ENCODE measurements at regions not wholly inside any gene's neighbourhood (a gene's known extent, or its start where the extent isn't known, plus 50 kb on each side); places are given as distances from the start of the nearest gene placed in this dataset.
A peak's percentile ranks its signal among the peaks of the same experiment; 100 is the strongest.
"Not testable (repeated sequence)": the region's sequence is repeated elsewhere in the genome, so short reads cannot be mapped to it uniquely, and the experiment has no call there.

DNA sequence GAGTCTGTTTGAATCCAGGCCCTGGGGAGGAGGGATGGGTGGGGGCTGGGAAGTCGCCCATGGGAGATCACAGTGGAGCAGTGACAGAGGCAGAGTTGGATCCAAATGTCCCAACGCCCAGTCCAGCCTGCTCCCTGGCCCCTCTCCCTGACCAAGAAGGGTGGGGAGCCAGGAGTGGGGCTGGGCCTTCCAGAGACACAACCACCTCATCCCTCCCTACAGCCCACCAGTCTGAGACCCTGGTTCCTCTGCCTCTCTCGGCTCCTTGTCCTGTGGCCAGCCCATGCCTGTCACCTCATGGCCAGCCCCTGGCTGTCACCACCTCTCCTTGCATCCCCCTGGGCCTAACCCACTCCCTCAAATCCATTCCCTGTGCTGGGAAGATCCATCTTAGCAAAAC lies 71.2 kb upstream of the PRR5 start:
- no peak for DNase-seq (ENCODE audit: low read depth in 2 of 2)

DNA sequence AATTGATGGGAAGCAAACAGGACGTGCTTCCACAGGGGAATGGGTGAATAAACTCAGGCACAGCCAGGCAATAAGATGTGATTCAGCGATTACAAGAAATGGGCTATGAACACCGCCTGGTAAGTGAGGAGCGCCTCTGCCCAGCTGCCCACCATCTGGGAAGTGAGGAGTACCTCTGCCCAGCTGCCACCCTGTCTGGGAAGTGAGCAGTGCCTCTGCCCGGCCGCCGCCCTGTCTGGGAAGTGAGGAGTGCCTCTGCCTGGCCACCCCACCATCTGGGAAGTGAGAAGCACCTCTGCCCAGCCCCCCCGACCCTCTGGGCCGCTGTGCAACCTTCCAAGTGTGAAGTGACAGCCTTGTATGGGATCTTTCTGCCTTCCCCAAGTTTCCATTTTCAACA lies 73.2 kb upstream of the PRR5 start:
- DNase-seq (ENCODE audit: low read depth in 2 of 2) = no peak

DNA sequence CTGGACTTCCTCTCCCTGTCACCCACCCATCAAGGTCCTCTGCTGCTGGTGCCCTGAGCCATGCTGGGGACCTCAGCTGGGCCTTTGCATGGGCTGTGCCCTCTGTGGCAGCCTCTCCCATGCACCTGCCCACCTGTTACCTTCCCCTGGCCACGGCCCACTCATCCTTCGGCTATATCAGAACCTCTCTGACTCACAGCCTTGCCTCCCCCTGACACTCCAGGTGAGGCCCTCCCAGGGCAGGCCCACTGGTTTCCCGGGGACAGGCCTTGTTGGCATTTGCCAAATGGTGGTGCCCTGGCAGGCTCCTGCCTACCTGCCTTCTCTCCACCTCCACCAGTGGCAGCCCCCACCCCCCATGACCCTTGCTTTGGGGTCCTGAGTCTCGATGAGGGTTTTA lies 73.7 kb upstream of the PRR5 start:
- DNase-seq (ENCODE audit: low read depth in 2 of 2) = no peak

DNA sequence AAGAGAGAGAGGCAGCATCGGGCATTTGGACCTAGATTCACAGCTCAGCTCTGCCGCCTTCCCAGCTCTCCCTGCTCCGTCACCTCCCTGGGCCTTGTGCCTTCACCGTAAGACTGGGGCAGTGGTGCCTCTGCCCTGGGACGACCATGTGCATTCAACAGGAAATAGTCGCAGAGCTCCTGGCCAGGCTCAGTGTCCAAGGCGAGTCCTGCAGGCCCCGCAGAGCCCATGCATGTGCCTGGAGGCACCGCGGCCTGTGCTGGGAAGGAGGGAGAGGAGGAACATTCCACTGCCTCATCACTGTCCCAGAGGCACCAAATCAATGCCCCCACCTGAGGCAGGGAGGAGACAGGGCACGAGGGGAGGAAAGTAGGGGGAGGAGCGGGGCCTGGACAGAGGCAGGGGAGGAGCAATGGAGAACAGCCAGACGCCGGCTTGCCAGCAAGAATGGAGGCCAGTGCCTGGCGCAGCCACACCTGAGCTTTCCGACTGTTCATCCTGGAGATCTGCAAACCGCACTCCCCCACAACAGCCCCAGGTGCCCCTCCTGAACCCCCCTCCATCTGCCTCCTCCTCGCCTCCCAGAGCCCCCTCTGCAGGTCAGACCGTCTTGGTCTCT lies 74.4 kb upstream of the PRR5 start:
- no peak for DNase-seq (ENCODE audit: low read depth in 2 of 2)

DNA sequence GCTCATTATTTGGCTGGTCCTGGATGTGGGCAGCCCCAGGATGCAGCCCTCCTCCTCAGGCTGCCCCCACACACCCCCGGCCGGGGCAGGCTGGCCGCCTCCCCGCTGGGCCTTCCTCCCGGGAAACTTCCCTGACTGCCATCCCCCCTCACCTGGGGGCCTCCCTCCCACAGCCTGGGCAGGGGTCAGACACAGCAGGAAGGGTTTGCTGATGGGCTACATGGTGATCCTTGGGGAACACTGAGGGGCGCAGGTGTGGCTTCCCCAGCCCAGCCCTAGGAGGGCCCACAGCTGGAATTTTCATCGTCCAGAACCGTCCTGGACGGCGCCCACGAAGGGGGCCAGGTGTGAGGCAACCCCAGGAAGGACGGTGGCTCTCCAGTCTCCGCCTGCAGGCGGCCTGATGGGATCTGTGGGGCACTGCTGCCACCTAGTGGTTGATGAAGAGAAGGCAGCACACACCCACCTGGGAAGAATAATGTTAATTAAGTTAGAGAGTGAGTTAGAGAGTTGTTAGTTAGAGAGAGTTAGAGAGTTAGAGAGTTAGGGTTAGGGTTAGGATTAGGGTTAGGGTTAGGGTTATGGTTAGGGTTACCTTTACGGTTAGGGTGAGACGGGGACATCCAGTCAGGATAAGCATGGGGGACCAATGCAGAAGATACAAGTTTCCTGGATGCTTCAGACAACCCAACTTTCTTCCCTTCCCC lies 75.9 kb upstream of the PRR5 start:
- DNase-seq (ENCODE audit: low read depth in 2 of 2) = peak; percentile 67

DNA sequence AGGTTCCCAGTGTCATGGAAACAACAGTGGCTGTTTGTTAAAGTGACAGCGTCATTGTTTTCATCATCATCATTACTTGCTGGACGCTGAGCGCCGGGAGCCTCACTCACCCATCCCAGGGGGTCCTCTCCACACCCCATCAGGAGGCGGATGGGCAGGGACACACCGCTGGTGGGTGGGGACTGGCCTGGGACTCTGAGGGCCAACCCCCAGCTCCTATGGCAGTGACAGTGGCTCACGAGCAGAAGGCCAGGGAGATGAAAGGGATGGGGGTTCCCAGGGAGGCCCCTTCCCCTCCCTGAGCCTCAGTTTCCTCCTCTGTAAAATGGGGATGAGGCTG lies 76.6 kb upstream of the PRR5 start:
- DNase-seq (ENCODE audit: low read depth in 2 of 2) = no peak

DNA sequence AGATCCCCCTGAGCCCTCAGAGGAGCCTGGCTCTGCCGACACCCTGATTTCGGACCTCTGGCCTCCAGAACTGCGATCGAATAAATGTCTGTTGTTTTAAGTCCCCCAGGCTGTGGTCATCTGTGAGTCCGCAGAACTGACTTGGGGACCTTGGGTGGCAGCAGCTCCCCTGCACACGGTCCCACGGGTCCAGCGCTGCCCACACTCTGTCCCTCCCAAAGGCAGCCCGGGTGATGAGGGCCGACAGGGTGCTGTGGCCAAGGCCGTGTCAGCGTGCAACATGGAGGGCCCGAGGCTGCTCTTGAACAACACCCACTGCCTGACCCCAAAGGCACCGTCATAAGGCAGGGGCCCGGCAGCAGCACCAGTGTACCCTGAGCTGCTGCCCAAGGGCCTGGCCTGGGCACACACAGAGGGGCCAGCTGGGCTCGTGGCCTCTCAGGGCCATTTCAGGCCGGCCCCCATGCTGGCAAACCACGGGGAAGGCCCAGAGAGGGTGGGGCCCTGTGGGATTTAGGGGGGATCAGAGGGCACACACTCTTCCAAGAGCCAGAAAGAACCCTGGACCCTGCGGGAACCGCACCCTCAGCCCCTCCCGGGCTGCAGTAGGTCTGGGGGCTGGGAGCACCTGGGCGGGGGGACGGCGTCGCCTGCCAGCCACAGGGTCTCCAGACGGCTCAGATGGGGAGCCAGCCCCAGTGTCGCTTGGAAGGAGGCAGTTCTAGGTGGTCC lies 77.1 kb upstream of the PRR5 start:
- no peak for DNase-seq (ENCODE audit: low read depth in 2 of 2)

DNA sequence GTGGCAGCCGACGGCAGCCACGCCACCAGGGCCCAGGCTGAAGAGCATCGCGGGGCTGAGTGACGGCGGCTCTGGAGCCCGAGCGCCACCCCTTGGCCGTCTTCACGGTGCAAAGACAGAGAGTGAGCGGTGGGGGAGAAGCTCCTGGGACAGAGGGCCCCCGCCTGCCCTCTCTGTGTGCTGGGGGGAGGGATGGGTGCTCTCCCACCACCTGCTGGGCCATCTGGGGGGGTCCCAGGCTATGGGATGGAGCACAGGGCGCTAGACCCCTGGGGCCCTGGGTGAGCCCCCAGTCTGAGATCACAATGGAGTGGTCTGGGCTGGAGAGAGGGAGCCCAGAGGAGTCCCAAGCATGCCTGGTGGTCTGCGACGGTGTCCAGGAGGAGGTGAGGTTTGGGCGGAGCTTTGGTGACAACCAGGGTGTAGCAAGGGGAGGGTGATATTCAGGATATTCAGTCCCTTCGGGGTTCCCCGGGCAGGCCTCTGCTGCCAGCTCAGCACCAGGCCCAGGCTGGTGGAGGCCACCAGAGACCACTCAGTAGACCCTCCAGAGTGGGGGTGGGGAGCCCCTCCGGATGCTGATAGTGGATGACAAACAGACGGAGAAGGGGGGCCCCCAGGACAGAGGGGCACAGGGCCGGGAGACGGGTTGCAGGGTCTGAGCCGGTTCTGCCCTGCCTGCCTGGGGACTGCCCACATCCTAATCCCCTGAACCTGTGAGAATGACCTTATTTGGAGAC lies 78.1 kb upstream of the PRR5 start:
- no peak for DNase-seq (ENCODE audit: low read depth in 2 of 2)

DNA sequence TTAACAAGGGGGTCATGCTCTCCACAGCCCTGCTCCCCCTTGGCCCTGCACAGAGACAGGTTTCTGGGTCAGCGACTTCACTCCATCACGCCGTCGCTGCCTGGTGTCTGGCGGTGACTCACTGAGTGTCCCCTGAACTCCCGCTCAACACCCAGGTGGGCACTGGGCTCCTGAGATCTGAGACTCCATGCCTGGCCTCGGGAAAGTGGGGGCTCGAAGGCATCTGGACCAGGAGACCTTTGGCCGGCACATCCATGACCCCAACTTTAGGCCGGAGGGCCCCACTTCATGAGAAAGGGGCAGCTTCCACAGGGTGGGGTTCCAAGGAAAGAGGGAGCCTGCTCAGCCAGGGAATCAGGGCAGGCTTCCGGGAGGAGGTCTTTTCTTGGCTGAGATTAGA lies 79.3 kb upstream of the PRR5 start:
- no peak for DNase-seq (ENCODE audit: low read depth in 2 of 2)

DNA sequence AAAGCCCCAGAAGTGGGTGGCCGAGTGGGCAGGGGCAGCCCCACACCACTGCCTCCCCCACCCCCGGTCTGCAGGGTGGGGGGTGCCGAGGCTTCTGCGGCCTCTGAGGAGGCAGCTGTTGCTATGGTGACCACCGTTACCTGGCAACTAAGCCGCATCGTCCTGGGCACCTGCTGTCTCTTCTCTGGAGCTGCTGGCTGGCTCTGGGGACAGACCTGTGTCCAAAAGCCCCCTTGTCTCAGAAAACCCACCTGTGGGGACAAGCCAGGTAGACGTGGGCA lies 79.9 kb upstream of the PRR5 start:
- DNase-seq (ENCODE audit: low read depth in 2 of 2) = no peak

DNA sequence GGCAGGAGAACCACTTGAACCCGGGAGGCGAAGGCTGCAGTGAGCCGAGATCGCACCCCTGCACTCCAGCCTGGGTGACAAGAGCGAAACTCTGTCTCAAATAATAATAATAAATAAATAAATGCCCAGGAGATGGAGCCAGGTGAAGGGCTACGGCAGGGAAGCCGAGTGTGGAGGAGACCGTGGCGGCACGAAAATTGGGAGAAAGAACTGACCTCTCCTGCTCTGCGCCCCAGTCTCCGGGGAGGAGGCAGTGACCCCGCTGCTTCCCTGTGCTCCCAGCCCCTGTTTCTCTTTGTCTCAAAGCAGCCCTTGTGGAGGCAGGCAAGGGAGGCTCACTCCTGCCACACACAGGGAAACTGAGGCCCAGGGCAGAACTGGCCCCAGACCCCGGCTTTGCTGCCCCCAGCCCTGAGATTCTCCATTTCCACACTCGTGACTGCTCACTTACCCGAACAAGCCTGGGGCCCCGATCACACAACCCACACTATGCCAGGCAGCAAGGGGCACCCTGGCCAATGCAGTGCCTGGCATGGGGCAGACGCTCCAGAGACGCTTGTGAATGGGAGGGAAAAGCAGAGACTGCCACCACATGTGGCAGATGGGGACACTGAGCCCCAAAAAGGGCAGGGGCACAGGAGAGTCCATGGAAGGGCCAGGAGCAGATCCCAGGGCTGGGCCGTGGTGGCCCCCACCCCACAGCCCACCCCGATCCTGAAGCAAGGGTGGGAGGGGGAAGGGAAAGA lies 80.4 kb upstream of the PRR5 start:
- DNase-seq (ENCODE audit: low read depth in 2 of 2) = no peak

DNA sequence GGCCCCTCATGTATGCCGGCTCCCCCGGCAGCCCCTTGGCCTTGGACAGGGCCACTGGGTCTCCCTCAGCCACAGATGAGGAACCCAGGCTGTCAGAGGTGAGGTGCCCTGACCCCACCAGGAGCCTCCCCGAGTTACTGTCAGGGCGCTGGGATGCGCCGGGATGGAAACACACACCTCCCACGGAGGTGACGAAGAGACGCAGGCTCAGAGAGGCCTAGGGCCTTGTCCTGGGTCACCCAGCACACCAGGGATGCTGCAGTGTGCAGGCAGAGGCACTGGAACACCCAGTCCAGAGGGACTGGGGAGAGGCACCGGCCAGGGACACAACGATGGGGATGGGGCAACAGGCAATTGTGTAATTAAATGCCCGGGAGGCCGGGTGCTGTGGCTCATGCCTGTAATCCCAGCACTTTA lies 81.2 kb upstream of the PRR5 start:
- no peak for DNase-seq (ENCODE audit: low read depth in 2 of 2)

DNA sequence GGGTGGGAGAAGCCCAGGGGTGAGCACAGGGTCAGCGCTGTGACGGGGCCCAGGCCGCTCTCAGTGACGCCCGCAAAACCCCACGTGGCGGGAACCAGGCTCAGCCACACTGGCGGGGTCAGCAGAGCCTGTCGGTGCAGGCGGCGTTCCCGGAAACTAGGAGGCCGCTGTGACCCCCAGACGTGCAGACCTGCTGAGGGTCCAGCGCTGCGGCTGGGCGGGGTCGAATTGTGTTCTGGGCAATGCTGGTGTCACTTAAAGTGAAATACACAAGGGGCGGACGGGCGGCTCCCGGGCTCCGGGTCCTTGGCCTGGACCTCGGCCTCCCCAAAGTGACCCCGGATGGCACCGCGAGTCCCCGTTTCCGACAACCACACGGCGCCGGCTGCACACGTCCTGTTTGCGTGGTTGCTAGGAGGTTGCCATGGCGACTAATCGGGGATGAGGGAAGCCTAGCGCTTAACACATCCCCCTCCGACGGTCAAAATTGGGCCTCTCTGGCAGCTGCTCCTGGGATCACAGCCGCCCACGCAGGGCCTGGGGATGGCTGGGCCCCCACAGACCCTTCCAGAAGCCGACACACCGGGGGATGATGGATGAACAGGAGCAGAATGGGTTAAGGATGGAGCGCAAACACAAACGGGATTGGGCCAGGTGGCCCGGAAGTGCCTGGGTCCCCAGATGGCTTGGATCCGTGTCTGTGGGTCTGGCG lies 81.7 kb upstream of the PRR5 start:
- peak; percentile 28 to 60 for DNase-seq (ENCODE audit: low read depth in 2 of 2)

DNA sequence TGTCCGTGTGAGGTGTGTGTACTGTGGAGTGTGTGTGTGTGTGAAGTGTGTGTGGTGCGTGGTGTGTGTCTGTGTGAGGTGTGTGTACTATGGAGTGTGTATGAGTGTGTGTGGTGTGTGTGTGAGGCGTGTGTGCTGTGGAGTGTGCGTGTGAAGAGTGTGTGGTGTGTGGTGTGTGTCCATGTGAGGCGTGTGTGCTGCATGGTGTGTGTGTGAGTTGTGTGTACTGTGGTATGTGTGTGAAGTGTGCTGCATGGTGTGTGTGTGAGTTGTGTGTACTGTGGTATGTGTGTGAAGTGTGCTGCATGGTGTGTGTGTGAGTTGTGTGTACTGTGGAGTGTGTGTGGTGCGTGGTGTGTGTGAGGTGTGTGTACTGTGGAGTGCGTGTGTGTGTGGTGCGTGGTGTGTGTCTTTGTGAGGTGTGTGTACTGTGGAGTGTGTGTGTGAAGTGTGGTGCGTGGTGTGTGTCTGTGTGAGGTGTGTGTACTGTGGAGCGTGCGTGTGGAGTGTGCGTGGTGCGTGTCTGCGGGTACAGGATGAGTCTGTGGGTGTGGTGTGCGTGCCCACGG lies 82.4 kb upstream of the PRR5 start:
- DNase-seq (ENCODE audit: low read depth in 2 of 2) = not testable (repeated sequence)

DNA sequence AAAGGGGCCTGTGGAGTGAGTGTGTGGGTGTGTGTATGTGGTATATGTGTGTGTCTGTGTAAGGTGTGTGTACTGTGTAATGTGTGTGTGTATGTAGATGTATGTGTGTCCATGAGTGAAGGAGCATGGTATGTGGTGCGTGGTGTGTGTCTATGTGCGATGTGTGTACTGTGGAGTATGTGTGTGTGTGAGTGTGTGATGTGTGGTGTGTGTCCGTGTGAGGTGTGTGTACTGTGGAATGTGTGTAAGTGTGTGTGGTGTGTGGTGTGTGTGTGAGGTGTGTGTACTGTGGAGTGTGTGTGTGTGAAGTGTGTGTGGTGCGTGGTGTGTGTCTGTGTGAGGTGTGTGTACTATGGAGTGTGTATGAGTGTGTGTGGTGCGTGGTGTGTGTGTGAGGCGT lies 83.1 kb upstream of the PRR5 start:
- DNase-seq (ENCODE audit: low read depth in 2 of 2) = not testable (repeated sequence)

DNA sequence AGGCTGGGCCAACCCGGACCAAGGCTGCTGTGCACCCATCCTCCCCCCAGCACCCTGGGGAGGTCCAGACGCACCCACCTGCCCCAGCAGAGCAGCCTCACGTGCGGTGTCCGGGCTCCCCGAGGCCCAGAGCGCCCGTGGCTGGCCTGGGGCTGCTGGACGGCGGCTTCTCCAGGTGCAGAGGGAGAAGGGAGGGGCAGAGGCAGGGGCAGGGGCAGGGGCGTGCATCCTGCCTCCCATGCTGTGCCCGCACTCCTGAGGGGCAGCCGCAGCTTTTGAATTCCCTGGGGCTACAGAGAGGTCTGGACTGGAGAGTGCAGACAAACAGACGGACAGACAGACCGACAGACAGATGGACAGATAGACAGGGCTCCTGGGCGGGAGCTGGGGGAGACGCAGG lies 83.6 kb upstream of the PRR5 start:
- no peak for DNase-seq (ENCODE audit: low read depth in 2 of 2)

DNA sequence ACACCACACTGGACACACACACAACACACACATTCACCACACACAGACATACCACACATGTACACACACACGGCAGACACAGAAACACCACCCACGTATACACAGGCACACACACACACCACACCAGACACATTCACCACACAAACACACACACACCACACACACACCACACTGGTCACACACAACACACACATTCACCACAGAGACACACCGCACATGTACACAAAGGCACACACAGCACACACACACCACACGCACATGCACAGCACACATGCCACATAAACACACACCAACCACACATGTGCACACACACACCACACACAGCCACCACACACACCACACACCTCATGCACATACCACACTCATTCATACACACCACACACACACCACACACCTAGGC lies 84.2 kb upstream of the PRR5 start:
- no peak for DNase-seq (ENCODE audit: low read depth in 2 of 2)

DNA sequence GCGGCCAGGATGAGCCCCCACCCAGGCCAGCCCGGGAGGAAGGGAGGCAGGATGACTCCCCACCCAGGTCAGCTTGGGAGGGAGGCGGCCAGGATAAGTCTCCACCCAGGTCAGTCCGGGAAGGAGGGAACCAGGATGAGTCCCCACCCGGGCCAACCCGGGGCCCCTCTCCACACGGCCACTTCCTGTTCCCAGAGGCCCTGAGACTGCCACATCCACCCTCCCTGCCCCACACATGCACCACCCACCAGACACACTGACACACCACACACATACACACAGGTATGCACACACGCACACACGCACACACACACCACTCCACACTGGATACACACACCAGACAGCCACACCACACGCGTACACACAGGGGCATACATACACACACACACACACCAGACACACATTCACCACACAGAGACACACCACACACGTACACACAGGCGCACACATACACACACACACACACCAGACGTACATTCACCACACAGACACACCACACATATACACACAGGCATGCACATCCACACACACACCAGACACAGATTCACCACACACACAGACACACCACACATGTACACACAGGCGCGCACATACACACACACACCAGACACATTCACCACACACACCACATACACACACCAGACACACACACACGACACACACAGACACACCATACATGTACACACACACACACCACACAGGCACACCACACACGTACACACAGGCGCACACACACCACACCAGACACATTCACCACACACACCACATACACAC lies 84.9 kb upstream of the PRR5 start:
- no peak for DNase-seq (ENCODE audit: low read depth in 2 of 2)

DNA sequence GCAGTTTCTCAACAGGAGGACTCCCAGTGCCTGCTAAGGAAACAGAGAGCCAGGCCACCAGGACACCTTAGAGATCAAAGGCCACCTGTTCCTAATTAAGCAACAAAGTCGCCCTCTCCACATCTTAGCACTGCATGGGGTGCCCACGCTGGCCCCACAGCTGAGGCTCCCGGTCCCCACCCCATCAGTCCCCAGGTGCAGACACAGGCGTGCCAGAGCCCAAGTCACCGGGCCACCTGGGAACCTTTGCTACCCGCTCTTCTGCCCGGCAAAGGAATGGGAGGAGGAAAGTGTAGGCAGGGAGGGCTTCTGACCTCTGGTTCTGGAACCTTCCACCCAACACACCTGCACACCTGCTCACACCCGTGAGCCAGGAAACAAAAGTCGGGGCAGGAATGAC lies 85.5 kb upstream of the PRR5 start:
- no peak for DNase-seq (ENCODE audit: low read depth in 2 of 2)

DNA sequence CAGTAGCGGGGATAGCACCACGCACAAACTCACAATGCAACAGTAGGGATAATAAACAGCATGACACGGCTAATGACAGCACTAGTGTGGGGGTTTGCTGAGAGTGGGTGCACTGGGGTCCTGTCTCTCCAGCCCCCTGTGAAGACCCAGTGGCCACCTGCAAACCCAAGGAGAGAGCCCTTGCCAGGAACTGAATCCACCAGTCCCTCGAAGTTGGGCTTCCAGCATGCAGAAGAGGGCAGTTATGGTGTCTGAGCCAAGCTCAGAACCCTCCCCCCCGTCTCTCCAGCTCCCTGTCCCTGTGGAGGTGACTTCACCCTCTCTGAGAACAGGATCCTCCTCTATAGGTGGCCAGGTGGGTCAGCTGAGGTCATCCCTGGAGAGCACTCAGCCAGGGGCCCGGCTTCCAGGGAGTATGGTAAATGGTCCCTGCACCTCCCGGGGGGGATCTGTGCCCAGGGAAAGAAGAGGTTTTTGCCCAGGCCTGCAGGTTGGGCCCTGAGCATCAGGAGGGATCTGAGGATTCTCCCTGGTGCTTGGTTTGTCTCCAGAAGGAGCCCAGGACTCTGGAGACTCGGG lies 86.3 kb upstream of the PRR5 start:
- no peak for DNase-seq (ENCODE audit: low read depth in 2 of 2)

Measured in stimulated activated CD4-positive, alpha-beta T cell treated with anti-CD3 and anti-CD28 coated beads, Interleukin-12 subunit alpha, Interleukin-12 subunit beta, amount 100 ng/mL, for 24 hours (primary cell).